ENCODE measurements at regions not wholly inside any gene's neighbourhood (a gene's known extent, or its start where the extent isn't known, plus 50 kb on each side); places are given as distances from the start of the nearest gene placed in this dataset.

GRCh38 chr7:18336626-18337025 is 158.9 kb upstream of the HDAC9 start:
- no peak overlapping the region for H3K4me3 ChIP-seq (ENCODE audit: low read depth, low read length)
- no peak for DNase-seq (ENCODE audit: low read depth)
- no peak for TF ChIP-seq CTCF (conservative IDR thresholded peaks at IDR 0.05; ENCODE audit: low read depth, low read length)

- no peak for TF ChIP-seq CTCF (conservative IDR thresholded peaks at IDR 0.05; ENCODE audit: low read depth, low read length)
Observed at GRCh38 chr7:18337048-18337809, 158.3 kb upstream of the HDAC9 start.

GRCh38 chr7:18338910-18339523 is 156.5 kb upstream of the HDAC9 start:
- no peak for TF ChIP-seq CTCF (conservative IDR thresholded peaks at IDR 0.05; ENCODE audit: low read depth, low read length)
- no peak for DNase-seq (ENCODE audit: low read depth)

More at GRCh38 chr7:18337048-18337809, 158.3 kb upstream of the HDAC9 start:
- no peak overlapping the region for H3K4me3 ChIP-seq (ENCODE audit: low read depth, low read length)
- no peak for DNase-seq (ENCODE audit: low read depth)

GRCh38 chr7:18341756-18342155 is 153.8 kb upstream of the HDAC9 start:
- TF ChIP-seq CTCF (conservative IDR thresholded peaks at IDR 0.05; ENCODE audit: low read depth, low read length): no peak
- DNase-seq (ENCODE audit: low read depth): no peak
- H3K4me3 ChIP-seq (ENCODE audit: low read depth, low read length): no peak overlapping the region

More at GRCh38 chr7:18338910-18339523, 156.5 kb upstream of the HDAC9 start:
- H3K4me3 ChIP-seq (ENCODE audit: low read depth, low read length): no peak overlapping the region

GRCh38 chr7:18343047-18343446 is 152.5 kb upstream of the HDAC9 start:
- no peak for DNase-seq (ENCODE audit: low read depth)

GRCh38 chr7:18344536-18344935 is 151.0 kb upstream of the HDAC9 start:
- H3K4me3 ChIP-seq (ENCODE audit: low read depth, low read length): no peak overlapping the region
- TF ChIP-seq CTCF (conservative IDR thresholded peaks at IDR 0.05; ENCODE audit: low read depth, low read length): no peak
- no peak for DNase-seq (ENCODE audit: low read depth)

More at GRCh38 chr7:18343047-18343446, 152.5 kb upstream of the HDAC9 start:
- H3K4me3 ChIP-seq (ENCODE audit: low read depth, low read length): no peak overlapping the region
- no peak for TF ChIP-seq CTCF (conservative IDR thresholded peaks at IDR 0.05; ENCODE audit: low read depth, low read length)
